ENCODE measurements at regions not wholly inside any gene's neighbourhood (a gene's known extent, or its start where the extent isn't known, plus 50 kb on each side); places are given as distances from the start of the nearest gene placed in this dataset.
"Not testable (repeated sequence)": the region's sequence is repeated elsewhere in the genome, so short reads cannot be mapped to it uniquely, and the experiment has no call there.

GRCh38 chr6:84635081-84635761 is 129.2 kb downstream of the TBX18 start:
- no peak for DNase-seq (ENCODE audit: low spot score)

GRCh38 chr6:84633771-84634170 is 130.6 kb downstream of the TBX18 start:
- DNase-seq (ENCODE audit: low spot score): no peak

- DNase-seq (ENCODE audit: low spot score): not testable (repeated sequence)
Measured at GRCh38 chr6:84626527-84626926, 137.9 kb downstream of the TBX18 start.

GRCh38 chr6:84625506-84625905 is 138.9 kb downstream of the TBX18 start:
- no peak for DNase-seq (ENCODE audit: low spot score)

- no peak for DNase-seq (ENCODE audit: low spot score)
Measured at GRCh38 chr6:84623956-84624680, 140.3 kb downstream of the TBX18 start.

- no peak for DNase-seq (ENCODE audit: low spot score)
Measured at GRCh38 chr6:84618836-84619235, 145.6 kb downstream of the TBX18 start.

- no peak for DNase-seq (ENCODE audit: low spot score)
Measured at GRCh38 chr6:84618046-84618752, 146.2 kb downstream of the TBX18 start.

GRCh38 chr6:84615987-84616386 is 148.4 kb downstream of the TBX18 start:
- no peak for DNase-seq (ENCODE audit: low spot score)

GRCh38 chr6:84615113-84615850 is 149.1 kb downstream of the TBX18 start:
- DNase-seq (ENCODE audit: low spot score): no peak

- DNase-seq (ENCODE audit: low spot score): no peak
Measured at GRCh38 chr6:84606860-84607259, 157.5 kb downstream of the TBX18 start.

GRCh38 chr6:84605298-84605697 is 159.1 kb downstream of the TBX18 start:
- no peak for DNase-seq (ENCODE audit: low spot score)

- DNase-seq (ENCODE audit: low spot score): no peak
Measured at GRCh38 chr6:84601366-84601765, 163.0 kb downstream of the TBX18 start.

GRCh38 chr6:84599991-84600390 is 164.4 kb downstream of the TBX18 start:
- no peak for DNase-seq (ENCODE audit: low spot score)

- no peak for DNase-seq (ENCODE audit: low spot score)
Measured at GRCh38 chr6:84597238-84597875, 167.0 kb downstream of the TBX18 start.

- DNase-seq (ENCODE audit: low spot score): no peak
Measured at GRCh38 chr6:84596488-84596887, 167.9 kb downstream of the TBX18 start.

GRCh38 chr6:84588697-84589080 is 175.7 kb downstream of the TBX18 start:
- no peak for DNase-seq (ENCODE audit: low spot score)

- DNase-seq (ENCODE audit: low spot score): not testable (repeated sequence)
Measured at GRCh38 chr6:84587994-84588696, 176.3 kb downstream of the TBX18 start.

- DNase-seq (ENCODE audit: low spot score): not testable (repeated sequence)
Measured at GRCh38 chr6:84587202-84587940, 177.0 kb downstream of the TBX18 start.

- DNase-seq (ENCODE audit: low spot score): no peak
Measured at GRCh38 chr6:84583784-84584183, 180.6 kb downstream of the TBX18 start.

GRCh38 chr6:84582997-84583396 is 181.4 kb downstream of the TBX18 start:
- no peak for DNase-seq (ENCODE audit: low spot score)
